Activated T-helper 2 cell treated with anti-CD3 and anti-CD28 coated beads, Interferon-gamma antibody, Interleukin-2, Interleukin-4, amounts not matched to agents 10 μg/mL and 5 μg/mL and 100 μg/mL, durations not matched to agents 14 hours and 24 hours and 36 hours (primary cell): ENCODE measurements at regions not wholly inside any gene's neighbourhood (a gene's known extent, or its start where the extent isn't known, plus 50 kb on each side); places are given as distances from the start of the nearest gene placed in this dataset.
"Not testable (repeated sequence)": the region's sequence is repeated elsewhere in the genome, so short reads cannot be mapped to it uniquely, and the experiment has no call there.

Experiments
- DNase-seq: peaks from one replicate; pipeline ENCODE4 v3.0.0; 2021; ENCODE audit warnings: low spot score
- H3K27ac Mint-ChIP-seq: one replicate; pipeline ENCODE4 v1.8.0; 2021; ENCODE audit warnings: mixed read lengths
- H3K27me3 Mint-ChIP-seq: one replicate; pipeline ENCODE4 v1.8.0; 2021; ENCODE audit warnings: low read depth, mixed read lengths
- H3K36me3 Mint-ChIP-seq: one replicate; pipeline ENCODE4 v1.8.0; 2021; ENCODE audit warnings: low read depth, mixed read lengths
- H3K4me1 Mint-ChIP-seq: one replicate; pipeline ENCODE4 v1.8.0; 2021; ENCODE audit warnings: low read depth, mixed read lengths
- H3K4me3 Mint-ChIP-seq: one replicate; pipeline ENCODE4 v1.8.0; 2021; ENCODE audit warnings: low read depth, mild to moderate bottlenecking, moderate library complexity, mixed read lengths
- H3K9me3 Mint-ChIP-seq: one replicate; pipeline ENCODE4 v1.8.0; 2021; ENCODE audit warnings: mixed read lengths
- intact Hi-C: fragments of 100-400 bp; cut with micrococcal nuclease; formaldehyde crosslinking; loops from one replicate; pipeline ENCODE4 v1.15.1; 2023

- H3K27me3 Mint-ChIP-seq, intact Hi-C loops, H3K36me3 Mint-ChIP-seq, H3K9me3 Mint-ChIP-seq, H3K4me1 Mint-ChIP-seq, DNase-seq, H3K4me3 Mint-ChIP-seq, H3K27ac Mint-ChIP-seq: not testable (repeated sequence)
Measured at GRCh38 chr9:67708109-67708508, 150.6 kb upstream of the ANKRD20A1 start.

- H3K27me3 Mint-ChIP-seq, DNase-seq, H3K4me1 Mint-ChIP-seq, intact Hi-C loops, H3K27ac Mint-ChIP-seq, H3K36me3 Mint-ChIP-seq, H3K9me3 Mint-ChIP-seq, H3K4me3 Mint-ChIP-seq: not testable (repeated sequence)
Measured at GRCh38 chr9:67711429-67711828, 147.3 kb upstream of the ANKRD20A1 start.

DNA sequence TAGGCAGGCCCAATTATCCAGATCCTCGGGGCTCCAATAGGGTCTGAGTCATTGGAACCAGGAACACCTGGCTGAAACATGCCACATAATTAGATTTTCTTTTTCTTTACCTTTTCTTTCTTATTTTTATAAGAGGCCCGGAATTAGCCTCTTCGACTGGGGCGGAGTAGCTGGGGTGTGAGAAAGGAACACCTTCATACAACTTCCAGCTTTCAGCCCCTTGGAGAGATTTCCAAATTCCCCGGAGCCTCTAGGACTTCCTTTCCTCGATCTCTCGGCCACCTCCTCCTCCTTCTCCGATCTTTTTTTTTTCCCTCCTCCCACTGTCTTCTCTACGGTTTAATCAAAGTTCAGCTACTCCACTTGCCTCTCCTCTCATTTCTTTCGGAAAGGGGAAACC lies 146.8 kb upstream of the ANKRD20A1 start:
- H3K4me3 Mint-ChIP-seq, H3K4me1 Mint-ChIP-seq, H3K27me3 Mint-ChIP-seq, H3K36me3 Mint-ChIP-seq, H3K27ac Mint-ChIP-seq, intact Hi-C loops, H3K9me3 Mint-ChIP-seq, DNase-seq: not testable (repeated sequence)

GRCh38 chr9:67712956-67713355 lies 145.8 kb upstream of the ANKRD20A1 start:
- H3K9me3 Mint-ChIP-seq, H3K27ac Mint-ChIP-seq, H3K36me3 Mint-ChIP-seq, H3K27me3 Mint-ChIP-seq, H3K4me1 Mint-ChIP-seq, intact Hi-C loops: not testable (repeated sequence)
- peak; percentile 5 for DNase-seq
- peak overlapping the region; percentile 54 for H3K4me3 Mint-ChIP-seq

- H3K4me1 Mint-ChIP-seq, intact Hi-C loops, H3K9me3 Mint-ChIP-seq, H3K27me3 Mint-ChIP-seq, H3K4me3 Mint-ChIP-seq, H3K27ac Mint-ChIP-seq, H3K36me3 Mint-ChIP-seq: not testable (repeated sequence)
- peak; percentile 9 for DNase-seq
Measured at GRCh38 chr9:67717830-67718388, 140.8 kb upstream of the ANKRD20A1 start.

DNA sequence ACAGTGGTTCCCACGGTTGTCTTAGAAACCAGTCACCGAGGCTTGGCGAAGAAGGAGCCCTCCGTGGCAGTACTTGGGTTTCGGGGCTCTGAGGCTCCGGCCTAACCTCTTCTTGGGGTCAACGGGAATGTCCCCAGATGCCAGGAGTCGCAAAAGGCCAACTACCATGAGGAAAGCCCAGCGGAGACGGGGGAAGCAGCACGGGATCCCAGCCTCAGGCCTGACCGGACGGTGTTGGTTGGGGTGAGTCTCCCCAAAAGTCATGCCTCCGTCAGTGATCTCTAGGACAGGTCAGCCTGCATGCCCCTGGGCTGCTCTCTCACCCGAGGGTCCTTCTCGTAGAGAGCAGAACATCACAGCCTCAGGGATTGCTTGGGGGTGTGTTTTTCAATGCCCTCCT lies 138.2 kb upstream of the ANKRD20A1 start:
- H3K9me3 Mint-ChIP-seq, H3K4me3 Mint-ChIP-seq, H3K4me1 Mint-ChIP-seq, H3K36me3 Mint-ChIP-seq, H3K27ac Mint-ChIP-seq, H3K27me3 Mint-ChIP-seq, intact Hi-C loops: not testable (repeated sequence)
- peak; percentile 3 for DNase-seq

GRCh38 chr9:67722460-67723090 lies 136.2 kb upstream of the ANKRD20A1 start:
- not testable (repeated sequence) for H3K27me3 Mint-ChIP-seq

GRCh38 chr9:67723185-67723584 lies 135.5 kb upstream of the ANKRD20A1 start:
- H3K9me3 Mint-ChIP-seq, H3K27ac Mint-ChIP-seq, H3K36me3 Mint-ChIP-seq, intact Hi-C loops, H3K27me3 Mint-ChIP-seq, H3K4me1 Mint-ChIP-seq: not testable (repeated sequence)
- H3K4me3 Mint-ChIP-seq: peak overlapping the region; percentile 85
- DNase-seq: peak; percentile 9

More at GRCh38 chr9:67722460-67723090, 136.2 kb upstream of the ANKRD20A1 start:
- H3K27ac Mint-ChIP-seq, H3K36me3 Mint-ChIP-seq, intact Hi-C loops, DNase-seq, H3K9me3 Mint-ChIP-seq, H3K4me3 Mint-ChIP-seq, H3K4me1 Mint-ChIP-seq: not testable (repeated sequence)

GRCh38 chr9:67724885-67725284 lies 133.8 kb upstream of the ANKRD20A1 start:
- intact Hi-C loops: not testable (repeated sequence)

DNA sequence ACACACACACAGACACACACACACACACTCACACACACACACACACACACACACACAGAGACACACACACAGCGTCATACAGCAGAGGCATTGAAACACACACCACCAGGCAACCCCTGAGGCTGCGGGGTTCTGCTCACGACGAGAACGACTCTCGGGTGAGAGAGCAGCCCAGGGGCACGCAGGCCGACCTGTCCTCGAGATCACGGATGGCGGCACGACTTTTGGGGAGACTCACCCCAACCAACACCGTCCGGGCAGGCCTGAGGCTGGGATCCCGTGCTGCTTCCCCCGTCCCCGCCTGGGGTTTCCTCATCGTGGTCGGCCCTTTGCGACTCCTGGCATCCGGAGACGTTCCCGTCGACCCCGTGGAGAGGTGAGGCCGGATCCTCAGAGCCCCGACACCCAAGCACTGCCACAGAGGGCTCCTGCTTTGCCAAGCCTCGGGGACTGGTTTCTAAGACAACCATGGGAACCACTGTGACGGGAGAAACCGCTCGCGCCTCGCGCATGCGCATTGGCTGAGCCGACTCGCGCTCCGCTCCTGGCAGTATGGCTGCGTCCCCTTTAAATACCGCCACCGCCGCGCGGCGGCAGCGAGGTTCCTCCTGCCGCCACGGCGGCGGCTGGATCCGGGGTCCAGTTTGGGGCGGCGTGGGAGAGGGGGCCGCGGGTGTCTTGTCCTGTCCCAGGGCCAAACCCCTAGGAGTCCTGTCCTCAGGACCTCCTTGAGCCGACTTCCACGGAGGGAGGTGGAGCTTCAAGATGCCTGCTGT lies 132.3 kb upstream of the ANKRD20A1 start:
- peak overlapping the region; percentile 60 for H3K4me3 Mint-ChIP-seq
- H3K9me3 Mint-ChIP-seq, intact Hi-C loops, H3K4me1 Mint-ChIP-seq, H3K27me3 Mint-ChIP-seq, H3K36me3 Mint-ChIP-seq: not testable (repeated sequence)
- DNase-seq: peak; percentile 38
- peak overlapping the region; percentile 33 for H3K27ac Mint-ChIP-seq

More at GRCh38 chr9:67724885-67725284, 133.8 kb upstream of the ANKRD20A1 start:
- not testable (repeated sequence) for H3K9me3 Mint-ChIP-seq, H3K27ac Mint-ChIP-seq, H3K36me3 Mint-ChIP-seq, H3K27me3 Mint-ChIP-seq, H3K4me1 Mint-ChIP-seq, H3K4me3 Mint-ChIP-seq
- DNase-seq: peak; percentile 12

DNA sequence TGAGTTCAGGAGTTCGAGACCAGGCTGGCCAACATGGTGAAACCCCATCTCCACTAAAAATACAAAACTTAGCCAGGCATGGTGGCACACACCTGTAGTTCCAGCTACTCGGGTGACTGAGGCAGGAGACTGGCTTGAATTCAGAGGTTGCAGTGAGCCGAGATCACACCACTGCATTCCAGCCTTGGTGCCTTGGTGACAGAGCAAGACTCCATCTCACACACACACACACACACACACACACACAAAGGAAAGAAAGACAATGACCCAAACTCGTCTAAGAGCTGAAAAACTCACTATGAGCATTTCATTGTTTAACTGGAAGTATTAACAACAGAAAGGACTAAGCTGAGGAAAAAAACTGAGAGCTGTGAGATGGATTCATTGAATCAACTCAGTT lies 95.6 kb upstream of the ANKRD20A1 start:
- DNase-seq, H3K4me1 Mint-ChIP-seq, H3K27me3 Mint-ChIP-seq, H3K4me3 Mint-ChIP-seq, H3K9me3 Mint-ChIP-seq, intact Hi-C loops, H3K27ac Mint-ChIP-seq, H3K36me3 Mint-ChIP-seq: not testable (repeated sequence)

DNA sequence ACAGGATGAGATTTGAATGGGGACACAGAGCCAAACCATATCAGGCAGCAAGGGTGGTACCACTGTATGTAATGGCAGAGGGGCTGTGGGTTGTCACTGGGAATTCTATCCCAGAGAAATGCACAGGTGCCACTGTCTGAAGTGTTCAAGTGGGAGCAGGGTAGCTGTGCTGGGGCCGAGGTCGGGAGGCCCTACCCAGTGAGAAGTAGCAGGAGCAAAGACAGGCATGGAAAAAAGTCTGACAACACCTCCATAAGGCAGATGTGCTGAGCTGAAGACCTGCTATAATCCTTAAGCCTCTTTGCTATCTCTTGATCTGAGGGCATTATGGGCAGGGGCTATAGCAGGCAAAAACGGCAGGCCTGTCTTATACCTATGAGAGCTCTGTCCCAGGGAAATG lies 86.9 kb upstream of the ANKRD20A1 start:
- H3K4me3 Mint-ChIP-seq, intact Hi-C loops, H3K4me1 Mint-ChIP-seq, H3K9me3 Mint-ChIP-seq, H3K27ac Mint-ChIP-seq, H3K27me3 Mint-ChIP-seq, H3K36me3 Mint-ChIP-seq, DNase-seq: not testable (repeated sequence)

DNA sequence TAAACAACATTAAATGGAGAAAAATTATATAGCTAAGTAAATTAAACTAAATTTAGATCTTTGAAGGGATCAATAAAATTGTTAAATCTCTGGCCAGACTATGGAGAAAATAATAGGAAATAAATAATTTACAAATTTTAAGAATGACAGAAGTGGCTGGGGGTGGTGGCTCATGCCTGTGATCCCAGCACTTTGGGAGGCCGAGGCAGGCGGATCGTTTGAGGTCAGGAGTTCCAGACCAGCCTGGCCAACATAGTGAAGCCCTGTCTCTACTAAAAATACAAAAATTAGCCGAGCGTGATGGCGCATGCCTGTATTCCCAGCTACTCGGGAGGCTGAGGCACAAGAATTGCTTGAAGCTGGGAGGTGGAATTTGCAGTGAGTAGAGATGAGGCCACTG lies 58.6 kb upstream of the ANKRD20A1 start:
- peak; percentile 7 for DNase-seq
- H3K36me3 Mint-ChIP-seq, H3K4me1 Mint-ChIP-seq, H3K9me3 Mint-ChIP-seq, H3K27ac Mint-ChIP-seq, H3K27me3 Mint-ChIP-seq, intact Hi-C loops, H3K4me3 Mint-ChIP-seq: not testable (repeated sequence)
